ENCODE measurements at regions not wholly inside any gene's neighbourhood (a gene's known extent, or its start where the extent isn't known, plus 50 kb on each side); places are given as distances from the start of the nearest gene placed in this dataset.
A peak's percentile ranks its signal among the peaks of the same experiment; 100 is the strongest.

DNA sequence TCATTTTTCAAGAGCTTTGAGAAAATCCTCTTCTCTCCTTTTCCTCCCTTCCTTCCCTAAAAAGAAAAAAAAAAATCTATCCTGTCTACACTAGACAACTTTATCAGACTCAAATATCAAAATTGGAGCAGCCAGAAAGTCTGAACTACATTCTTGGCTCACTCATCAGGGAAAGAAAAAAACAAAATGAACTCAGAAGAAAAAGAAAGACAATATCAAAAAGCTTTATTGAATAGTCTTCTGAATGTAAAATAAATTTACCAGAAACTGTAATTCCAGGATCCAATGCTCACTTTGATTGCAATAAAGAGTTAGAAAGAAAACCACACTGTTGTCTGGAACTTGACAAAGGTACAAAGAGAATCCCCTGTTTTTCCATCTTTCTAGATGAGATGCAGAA lies 507.2 kb upstream of the MPDZ start:
- Histone ChIP-seq H3K4me3 (no peak overlapping the region), H3K27ac (no peak overlapping the region), H3K4me1 (replicated peaks in 1 of 2) (no peaks in the 10 kb centered on the region)
- ATAC-seq (replicated peaks in 6 of 8): no peak
- in situ Hi-C loops (cut with MboI; ENCODE audit: low pct_unique_long_range_greater_than_20kb in 2 of 9, low sequenced_read_pairs in 9 of 9, unreplicated experiment in 9 of 9): no loop called here

DNA sequence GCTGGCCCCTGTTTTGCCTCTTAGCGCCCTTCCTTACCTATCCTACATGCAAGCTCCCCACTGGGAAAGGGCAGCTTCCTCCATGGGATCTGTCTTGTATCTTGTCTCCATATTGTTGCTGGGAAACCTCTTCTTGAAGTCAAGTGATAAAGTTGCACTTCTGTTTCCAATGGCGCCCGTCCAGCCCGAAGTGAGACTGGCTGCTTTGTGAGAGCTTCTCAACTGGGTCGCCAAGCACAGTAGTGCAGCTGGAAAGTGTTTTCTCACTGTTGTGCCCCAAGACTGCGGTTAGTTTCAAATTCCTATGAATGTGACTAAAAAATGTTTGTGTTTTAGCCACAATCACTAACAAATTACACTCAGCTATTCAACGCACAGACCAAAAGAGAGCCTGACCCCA lies 506.6 kb upstream of the MPDZ start:
- no peak overlapping the region for H3K27ac ChIP-seq
- ATAC-seq (replicated peaks in 6 of 8): peak in 1 of 8 experiments; percentile 61
- in situ Hi-C loops (cut with MboI; ENCODE audit: low pct_unique_long_range_greater_than_20kb in 2 of 9, low sequenced_read_pairs in 9 of 9, unreplicated experiment in 9 of 9): no loop called here

DNA sequence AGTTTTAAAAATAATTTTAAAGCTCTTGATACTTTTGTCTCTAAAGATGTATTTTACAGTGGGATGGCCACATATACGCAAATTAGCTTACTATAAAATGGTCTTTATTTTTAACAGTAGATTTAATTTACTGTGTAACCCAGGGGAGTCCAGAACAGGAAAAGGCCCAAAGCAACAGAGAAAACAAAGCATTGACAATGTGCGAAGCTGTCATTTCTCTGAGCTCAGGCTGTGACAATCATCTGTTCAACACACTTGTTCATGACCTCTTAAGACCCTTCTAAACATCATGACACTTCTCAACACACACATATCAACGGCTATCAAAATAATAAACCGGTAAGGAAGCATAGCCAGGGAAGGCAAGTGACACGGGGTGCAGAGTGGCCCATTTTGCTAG lies 499.6 kb upstream of the MPDZ start:
- in situ Hi-C loops (cut with MboI; ENCODE audit: low pct_unique_long_range_greater_than_20kb in 2 of 9, low sequenced_read_pairs in 9 of 9, unreplicated experiment in 9 of 9): no loop called here
- no peak for ATAC-seq (replicated peaks in 6 of 8)
- 46 to 100% (median 88%) methylated on average over 1 to 5 of the region's 5 CpGs for WGBS, 10 experiments

More for the DNA sequence above, 506.6 kb upstream of the MPDZ start:
- no peaks in the 10 kb centered on the region for H3K4me1 ChIP-seq (replicated peaks in 1 of 2)
- no peak overlapping the region for H3K4me3 ChIP-seq
- 25 to 100% (median 92%) methylated on average over 1 to 7 of the region's 7 CpGs; no CpG with 5 or more reads in 1 of the 10 experiments for WGBS, 10 experiments

DNA sequence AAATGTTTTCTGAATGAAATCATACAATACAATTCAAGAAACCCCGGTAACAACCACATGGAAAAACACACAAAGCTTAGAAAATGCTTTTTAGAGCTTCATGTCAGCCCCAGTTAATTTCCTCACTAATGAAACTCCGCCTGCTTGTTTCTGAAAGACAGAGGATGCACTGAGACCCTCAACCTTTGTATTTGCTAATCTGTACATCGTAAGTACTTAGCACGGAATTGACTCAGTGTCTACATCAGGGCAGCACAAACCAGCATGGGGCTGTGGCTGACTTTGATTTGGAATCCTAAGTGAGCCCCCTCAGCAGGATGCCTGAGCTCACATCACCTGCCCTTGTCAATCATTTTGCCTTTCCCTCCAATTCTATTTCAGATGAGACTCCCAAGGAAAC lies 499.1 kb upstream of the MPDZ start:
- in situ Hi-C loops (cut with MboI; ENCODE audit: low pct_unique_long_range_greater_than_20kb in 2 of 9, low sequenced_read_pairs in 9 of 9, unreplicated experiment in 9 of 9): no loop called here
- peak in 5 of 8 experiments; percentile 35 to 96 (median 63) for ATAC-seq (replicated peaks in 6 of 8)
- H3K4me1 ChIP-seq (replicated peaks in 1 of 2): peaks cover 2 to 7% of the 10 kb centered on the region in 2 donors
- no peak overlapping the region for H3K27ac ChIP-seq
- H3K4me3 ChIP-seq: no peak overlapping the region
- 0 to 62% (median 25%) methylated on average over 1 to 4 of the region's 4 CpGs; no CpG with 5 or more reads in 2 of the 10 experiments for WGBS, 10 experiments

More for the DNA sequence above, 499.6 kb upstream of the MPDZ start:
- Histone ChIP-seq H3K4me3 (no peak overlapping the region), H3K4me1 (replicated peaks in 1 of 2) (peaks cover 2 to 7% of the 10 kb centered on the region in 2 donors), H3K27ac (no peak overlapping the region)

DNA sequence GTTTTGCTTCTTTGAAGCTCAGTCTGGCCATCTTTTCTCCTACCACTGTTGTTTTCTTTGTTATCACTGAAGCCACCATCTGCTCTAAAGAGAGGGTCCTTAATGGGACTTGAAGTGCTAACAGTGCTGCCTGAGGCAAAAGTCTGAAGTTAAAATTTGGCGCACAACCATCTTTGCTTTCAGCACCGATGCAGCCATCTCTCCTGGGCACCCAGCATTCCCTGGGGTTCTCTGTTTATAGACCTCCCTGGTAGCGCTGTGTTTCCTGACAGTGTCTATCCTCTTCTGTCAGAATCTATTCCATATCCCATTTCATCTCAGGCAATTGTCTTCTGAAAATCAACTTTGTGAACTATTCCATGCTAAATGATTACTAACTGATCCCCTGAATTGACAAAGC lies 491.5 kb upstream of the MPDZ start:
- no peaks in the 10 kb centered on the region for H3K4me1 ChIP-seq (replicated peaks in 1 of 2)
- in situ Hi-C loops (cut with MboI; ENCODE audit: low pct_unique_long_range_greater_than_20kb in 2 of 9, low sequenced_read_pairs in 9 of 9, unreplicated experiment in 9 of 9): no loop called here
- H3K4me3 ChIP-seq: no peak overlapping the region
- H3K27ac ChIP-seq: no peak overlapping the region
- ATAC-seq (replicated peaks in 6 of 8): no peak
- WGBS, 10 experiments: 50 to 100% (median 86%) methylated on average over 1 to 3 of the region's 3 CpGs; no CpG with 5 or more reads in 1 of the 10 experiments

DNA sequence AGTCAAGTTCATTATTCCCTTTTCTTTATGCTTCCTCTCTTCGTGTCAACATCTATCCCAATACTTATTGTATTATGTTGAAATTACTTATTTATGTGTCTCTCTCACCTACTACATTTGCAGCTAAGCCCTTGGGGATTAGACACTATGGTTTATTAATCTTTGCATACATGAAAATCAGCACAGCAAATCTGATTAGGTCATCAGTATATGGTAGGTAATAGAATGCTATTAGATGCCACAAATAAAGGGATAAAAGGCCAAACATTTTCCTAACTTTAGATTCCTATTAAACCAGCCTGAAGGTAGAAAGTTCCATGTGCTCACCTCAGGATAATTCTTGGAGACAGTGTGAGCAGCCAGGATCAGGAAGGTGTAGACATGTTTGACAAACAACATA lies 490.1 kb upstream of the MPDZ start:
- in situ Hi-C loops (cut with MboI; ENCODE audit: low pct_unique_long_range_greater_than_20kb in 2 of 9, low sequenced_read_pairs in 9 of 9, unreplicated experiment in 9 of 9): no loop called here
- no peak for ATAC-seq (replicated peaks in 6 of 8)
- Histone ChIP-seq H3K4me1 (replicated peaks in 1 of 2) (no peaks in the 10 kb centered on the region), H3K27ac (no peak overlapping the region), H3K4me3 (no peak overlapping the region)
- WGBS, 10 experiments: 20 to 100% (median 81%) methylated on average over 1 of the region's 1 CpG; no CpG with 5 or more reads in 2 of the 10 experiments

DNA sequence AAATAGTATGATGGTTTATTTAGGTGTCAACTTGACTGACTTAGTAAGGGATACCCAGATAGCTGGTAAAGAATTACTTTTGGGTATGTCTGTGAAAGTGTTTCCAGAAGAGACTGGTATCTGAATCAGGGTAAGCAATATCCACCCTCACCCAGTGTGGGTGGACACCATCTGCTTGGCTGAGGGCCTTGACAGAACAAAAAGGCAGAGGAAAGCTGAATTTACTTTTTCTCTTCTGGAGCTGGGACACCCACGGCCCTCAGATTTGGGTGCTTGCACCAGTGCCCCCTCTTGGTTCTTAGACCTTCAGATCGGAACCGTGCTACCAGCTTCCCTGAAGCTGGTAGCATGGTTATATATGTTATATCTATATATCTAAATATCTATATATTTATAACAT lies 489.5 kb upstream of the MPDZ start:
- 24 to 100% (median 90%) methylated on average over 1 to 3 of the region's 3 CpGs; no CpG with 5 or more reads in 2 of the 10 experiments for WGBS, 10 experiments
- Histone ChIP-seq H3K4me1 (replicated peaks in 1 of 2) (no peaks in the 10 kb centered on the region), H3K4me3 (no peak overlapping the region), H3K27ac (no peak overlapping the region)
- in situ Hi-C loops (cut with MboI; ENCODE audit: low pct_unique_long_range_greater_than_20kb in 2 of 9, low sequenced_read_pairs in 9 of 9, unreplicated experiment in 9 of 9): no loop called here
- ATAC-seq (replicated peaks in 6 of 8): no peak

DNA sequence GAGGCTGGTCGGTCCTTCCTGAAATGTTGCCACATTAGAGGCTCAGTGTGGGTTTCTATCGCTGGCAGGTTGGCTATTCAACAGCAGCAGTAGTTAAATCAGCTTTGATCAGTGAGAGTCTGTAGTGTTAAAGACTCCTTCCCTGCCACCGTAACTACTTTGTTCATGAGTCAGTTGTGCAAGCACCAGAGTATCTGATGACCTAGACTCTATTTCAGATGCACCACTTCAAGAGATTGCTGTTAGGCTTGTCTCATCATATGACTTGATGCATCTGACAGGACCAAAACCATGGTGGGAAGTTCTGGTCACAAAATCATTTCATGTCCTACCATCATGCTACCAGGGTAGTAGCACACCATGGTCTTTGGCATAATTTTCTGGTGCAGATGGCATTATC lies 482.7 kb upstream of the MPDZ start:
- in situ Hi-C loops (cut with MboI; ENCODE audit: low pct_unique_long_range_greater_than_20kb in 2 of 9, low sequenced_read_pairs in 9 of 9, unreplicated experiment in 9 of 9): no loop called here
- no peak overlapping the region for H3K4me3 ChIP-seq
- H3K27ac ChIP-seq: no peak overlapping the region
- ATAC-seq (replicated peaks in 6 of 8): no peak
- peaks cover 0 to 7% of the 10 kb centered on the region in 2 donors for H3K4me1 ChIP-seq (replicated peaks in 1 of 2)
- WGBS, 10 experiments: 47 to 100% (median 89%) methylated on average over 1 to 3 of the region's 3 CpGs; no CpG with 5 or more reads in 3 of the 10 experiments

DNA sequence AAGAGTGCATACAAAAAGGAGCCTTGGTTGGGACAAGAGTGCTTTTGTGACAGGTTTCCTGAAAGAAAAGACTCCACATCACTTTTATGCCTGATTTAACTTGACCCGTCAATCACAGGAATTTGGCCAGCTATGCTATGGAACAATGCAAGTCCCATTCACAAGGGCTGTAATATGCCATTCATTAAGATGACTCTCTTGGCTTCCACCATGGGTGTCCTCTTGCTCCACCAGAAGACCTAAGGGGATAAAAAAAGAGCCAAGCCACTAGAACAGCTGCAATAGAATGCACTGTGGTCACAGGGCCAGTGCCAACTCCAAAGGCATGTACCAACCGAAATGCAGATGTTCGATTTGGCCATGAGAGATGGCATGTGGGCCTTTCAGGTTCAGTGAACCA lies 480.1 kb upstream of the MPDZ start:
- H3K27ac ChIP-seq: no peak overlapping the region
- peaks cover 0 to 7% of the 10 kb centered on the region in 2 donors for H3K4me1 ChIP-seq (replicated peaks in 1 of 2)
- ATAC-seq (replicated peaks in 6 of 8): no peak
- 17 to 100% (median 89%) methylated on average over 1 to 3 of the region's 3 CpGs; no CpG with 5 or more reads in 5 of the 10 experiments for WGBS, 10 experiments
- H3K4me3 ChIP-seq: no peak overlapping the region
- in situ Hi-C loops (cut with MboI; ENCODE audit: low pct_unique_long_range_greater_than_20kb in 2 of 9, low sequenced_read_pairs in 9 of 9, unreplicated experiment in 9 of 9): no loop called here

DNA sequence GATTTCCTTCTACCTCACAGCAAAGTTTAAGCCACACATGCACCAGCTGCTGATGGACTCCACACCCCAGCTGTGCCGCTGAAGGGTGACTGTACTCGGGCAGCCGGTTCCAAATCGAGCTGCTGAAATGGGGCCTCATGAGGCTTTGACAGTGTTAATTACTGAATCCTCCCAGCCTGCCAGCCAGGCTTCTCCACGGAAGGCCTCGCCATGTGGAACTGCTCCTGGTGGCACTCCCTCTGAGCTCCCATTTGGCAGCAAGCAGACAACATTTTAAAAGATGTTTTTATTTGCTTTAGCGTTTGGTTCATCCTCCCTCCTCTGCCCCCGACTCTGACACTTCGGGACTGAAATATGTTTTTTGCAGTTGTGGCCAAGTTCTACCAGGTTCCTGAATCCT lies 479.4 kb upstream of the MPDZ start:
- H3K4me1 ChIP-seq (replicated peaks in 1 of 2): peaks cover 0 to 7% of the 10 kb centered on the region in 2 donors
- ATAC-seq (replicated peaks in 6 of 8): peak in 2 of 8 experiments; percentile 20
- WGBS, 10 experiments: 6 to 100% (median 88%) methylated on average over 2 to 8 of the region's 9 CpGs; no CpG with 5 or more reads in 2 of the 10 experiments
- in situ Hi-C loops (cut with MboI; ENCODE audit: low pct_unique_long_range_greater_than_20kb in 2 of 9, low sequenced_read_pairs in 9 of 9, unreplicated experiment in 9 of 9): no loop called here
- H3K4me3 ChIP-seq: no peak overlapping the region
- H3K27ac ChIP-seq: no peak overlapping the region

DNA sequence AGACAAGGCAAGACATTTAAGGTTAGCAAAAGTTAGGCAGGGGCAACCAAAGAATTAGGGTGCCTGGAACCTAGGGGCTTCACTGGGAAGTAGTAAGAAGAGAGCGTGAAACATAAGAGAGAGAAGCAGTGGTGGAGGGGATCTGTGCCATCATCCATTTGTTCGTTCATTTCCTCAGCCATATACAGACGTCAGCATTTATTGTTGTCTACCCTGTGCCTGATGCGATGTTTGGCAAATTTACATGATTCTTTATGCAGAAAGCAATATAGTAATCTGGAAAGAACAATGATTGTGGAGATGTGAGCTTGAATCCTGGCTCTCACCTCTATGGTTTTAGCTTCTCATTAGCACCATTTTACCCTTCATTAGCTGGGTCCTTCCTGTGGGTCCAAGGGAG lies 477.5 kb upstream of the MPDZ start:
- no peak overlapping the region for H3K4me3 ChIP-seq
- peaks cover 0 to 2% of the 10 kb centered on the region in 2 donors for H3K4me1 ChIP-seq (replicated peaks in 1 of 2)
- in situ Hi-C loops (cut with MboI; ENCODE audit: low pct_unique_long_range_greater_than_20kb in 2 of 9, low sequenced_read_pairs in 9 of 9, unreplicated experiment in 9 of 9): no loop called here
- WGBS, 10 experiments: 46 to 100% (median 85%) methylated on average over 1 to 4 of the region's 4 CpGs; no CpG with 5 or more reads in 3 of the 10 experiments
- ATAC-seq (replicated peaks in 6 of 8): no peak
- no peak overlapping the region for H3K27ac ChIP-seq

DNA sequence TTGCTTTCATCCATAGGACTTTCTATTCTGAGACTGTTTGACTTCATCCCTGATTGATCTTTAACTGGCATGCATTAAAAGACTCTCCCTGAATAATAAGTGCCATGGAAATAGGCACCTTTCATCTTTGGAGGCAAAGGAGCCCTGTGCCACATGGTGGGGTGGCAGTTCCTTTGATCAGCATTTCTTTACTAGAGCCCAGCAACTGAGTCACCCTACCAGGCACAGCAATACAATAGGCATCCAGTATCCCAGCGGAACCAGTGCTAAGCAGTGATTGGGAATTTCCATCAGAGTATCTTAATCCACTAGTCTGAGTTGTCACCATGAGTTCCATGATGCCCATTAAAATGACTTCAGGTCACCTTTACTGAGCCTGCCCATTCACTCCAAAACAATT lies 476.1 kb upstream of the MPDZ start:
- peak in 1 of 8 experiments; percentile 44 for ATAC-seq (replicated peaks in 6 of 8)
- Histone ChIP-seq H3K27ac (no peak overlapping the region), H3K4me3 (no peak overlapping the region), H3K4me1 (replicated peaks in 1 of 2) (no peaks in the 10 kb centered on the region)
- WGBS, 10 experiments: 80 to 86% methylated on average over 1 of the region's 1 CpG; no CpG with 5 or more reads in 8 of the 10 experiments
- in situ Hi-C loops (cut with MboI; ENCODE audit: low pct_unique_long_range_greater_than_20kb in 2 of 9, low sequenced_read_pairs in 9 of 9, unreplicated experiment in 9 of 9): no loop called here

DNA sequence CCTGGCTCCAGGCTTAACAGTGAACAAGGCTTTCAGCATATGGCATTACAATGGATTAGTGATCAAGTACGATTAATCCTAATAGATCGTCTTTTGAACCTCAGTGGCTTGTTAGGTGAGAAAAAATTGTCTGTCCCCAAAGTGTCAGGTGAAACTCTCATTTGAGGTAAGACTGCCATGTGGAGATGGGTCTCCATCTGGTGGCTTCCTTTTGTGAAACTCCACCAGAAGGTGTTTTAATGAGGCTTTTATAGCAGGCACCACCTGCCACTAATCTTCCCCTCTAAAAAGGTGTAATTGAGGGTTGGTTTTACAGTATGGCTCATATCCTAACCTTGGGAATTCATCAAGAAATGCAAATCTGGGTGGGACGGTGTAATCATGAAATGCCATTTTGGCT lies 471.1 kb upstream of the MPDZ start:
- Histone ChIP-seq H3K27ac (no peak overlapping the region), H3K4me3 (no peak overlapping the region), H3K4me1 (replicated peaks in 1 of 2) (no peaks in the 10 kb centered on the region)
- WGBS, 10 experiments: 57 to 100% (median 86%) methylated on average over 1 to 3 of the region's 3 CpGs; no CpG with 5 or more reads in 3 of the 10 experiments
- no peak for ATAC-seq (replicated peaks in 6 of 8)
- in situ Hi-C loops (cut with MboI; ENCODE audit: low pct_unique_long_range_greater_than_20kb in 2 of 9, low sequenced_read_pairs in 9 of 9, unreplicated experiment in 9 of 9): no loop called here

DNA sequence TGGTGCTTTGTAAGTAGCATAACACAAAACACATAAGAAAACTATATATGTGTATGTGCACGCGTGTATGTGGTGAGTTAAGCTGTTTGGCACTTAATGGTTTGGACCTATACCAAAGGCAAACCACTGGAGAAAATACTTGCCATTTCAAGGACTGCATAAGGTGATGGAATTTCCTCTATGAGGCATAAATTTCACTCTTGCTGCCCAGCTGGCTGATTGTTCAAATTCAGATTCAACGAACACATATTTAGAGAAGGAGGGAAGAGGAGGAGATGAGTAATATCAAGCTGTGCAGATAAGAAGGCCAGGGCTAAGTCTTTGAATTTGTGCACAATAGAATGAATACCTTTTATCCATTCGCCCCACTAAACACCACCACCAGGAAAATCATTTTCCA lies 470.6 kb upstream of the MPDZ start:
- peak in 1 of 8 experiments; percentile 37 for ATAC-seq (replicated peaks in 6 of 8)
- Histone ChIP-seq H3K27ac (no peak overlapping the region), H3K4me3 (no peak overlapping the region), H3K4me1 (replicated peaks in 1 of 2) (no peaks in the 10 kb centered on the region)
- in situ Hi-C loops (cut with MboI; ENCODE audit: low pct_unique_long_range_greater_than_20kb in 2 of 9, low sequenced_read_pairs in 9 of 9, unreplicated experiment in 9 of 9): no loop called here
- 12 to 100% (median 71%) methylated on average over 2 to 4 of the region's 4 CpGs; no CpG with 5 or more reads in 1 of the 10 experiments for WGBS, 10 experiments

All from motor neuron (in vitro differentiated cells).